GM23338 (cell line): ENCODE measurements at regions not wholly inside any gene's neighbourhood (a gene's known extent, or its start where the extent isn't known, plus 50 kb on each side); places are given as distances from the start of the nearest gene placed in this dataset.

Experiments
- ATAC-seq: fragments of 200-7000 bp; cut with Tn5 transposase; 3 replicates; pipeline ENCODE4 v1.9.1; 2020
- DNase-seq: peaks from one replicate; pipeline ENCODE4 v3.0.0-alpha.2; 2015; ENCODE audit warnings: low spot score
- H2AFZ ChIP-seq: fragments of 200-600 bp; sonication (generic); 2 replicates; pipeline ENCODE4 v1.8.0; 2016; ENCODE audit warnings: antibody characterized with exemption, mild to moderate bottlenecking, moderate library complexity
- H3F3A ChIP-seq: fragments of 200-600 bp; sonication (generic); replicated peaks from 2 replicates; pipeline ENCODE4 v1.8.0; 2017; ENCODE audit warnings: antibody characterized with exemption, mixed run types, low read depth
- H3K27ac ChIP-seq: fragments of 200-600 bp; sonication (generic); 2 replicates; pipeline ENCODE4 v1.6.1; 2016; ENCODE audit warnings: low read depth
- H3K27me3 ChIP-seq: fragments of 200-600 bp; sonication (generic); 2 replicates; pipeline ENCODE4 v1.8.0; 2016; ENCODE audit warnings: mild to moderate bottlenecking, mixed run types, moderate library complexity; ENCODE audit not compliant: insufficient read depth
- H3K36me3 ChIP-seq: fragments of 200-600 bp; sonication (generic); 2 replicates; pipeline ENCODE4 v1.8.0; 2016; ENCODE audit warnings: mild to moderate bottlenecking; ENCODE audit not compliant: insufficient read depth
- H3K4me1 ChIP-seq: fragments of 200-600 bp; sonication (generic); 2 replicates; pipeline ENCODE4 v1.8.0; 2016; ENCODE audit warnings: mild to moderate bottlenecking, moderate library complexity; ENCODE audit not compliant: insufficient read depth
- H3K4me2 ChIP-seq: fragments of 200-600 bp; sonication (generic); 2 replicates; pipeline ENCODE4 v1.7.1; 2017; ENCODE audit warnings: mixed run types
- H3K4me3 ChIP-seq: fragments of 200-600 bp; sonication (generic); 2 replicates; pipeline ENCODE4 v1.6.1; 2016; ENCODE audit warnings: mixed run types
- H3K79me2 ChIP-seq: fragments of 200-600 bp; sonication (generic); replicated peaks from 2 replicates; pipeline ENCODE4 v1.8.0; 2017; ENCODE audit warnings: mild to moderate bottlenecking; ENCODE audit not compliant: insufficient read depth
- H3K9me2 ChIP-seq: fragments of 200-600 bp; sonication (generic); 2 replicates; pipeline ENCODE4 v1.8.0; 2017; ENCODE audit not compliant: insufficient read depth
- H4K20me1 ChIP-seq: fragments of 200-600 bp; sonication (generic); replicated peaks from 2 replicates; pipeline ENCODE4 v1.8.0; 2017; ENCODE audit warnings: mild to moderate bottlenecking; ENCODE audit not compliant: insufficient read depth
- H3K27ac Mint-ChIP-seq: 2 replicates; pipeline ENCODE4 v1.8.0; 2020; ENCODE audit warnings: inconsistent platforms, mild to moderate bottlenecking, moderate library complexity, mixed read lengths
- H3K27me3 Mint-ChIP-seq: 3 replicates; pipeline ENCODE4 v1.8.0; 2022; ENCODE audit warnings: low read depth, mild to moderate bottlenecking, moderate library complexity, mixed read lengths, inconsistent platforms; ENCODE audit not compliant: insufficient read depth, poor library complexity
- H3K36me3 Mint-ChIP-seq: 3 replicates; pipeline ENCODE4 v1.8.0; 2021; ENCODE audit warnings: low read depth, mild to moderate bottlenecking, inconsistent platforms, moderate library complexity, mixed read lengths
- H3K4me1 Mint-ChIP-seq: 3 replicates; pipeline ENCODE4 v1.8.0; 2020; ENCODE audit warnings: mild to moderate bottlenecking, inconsistent platforms, mixed read lengths
- H3K4me3 Mint-ChIP-seq: 3 replicates; pipeline ENCODE4 v1.8.0; 2021; ENCODE audit warnings: moderate library complexity, mild to moderate bottlenecking, inconsistent platforms, mixed read lengths
- H3K9me3 Mint-ChIP-seq: 3 replicates; pipeline ENCODE4 v1.8.0; 2020; ENCODE audit warnings: moderate library complexity, mild to moderate bottlenecking, inconsistent platforms, mixed read lengths
- CREB1 ChIP-seq: fragments of 250-450 bp; sonication (Bioruptor Pico); IDR thresholded peaks from 2 replicates; pipeline ENCODE4 v1.5.0; 2020; ENCODE audit warnings: low read depth, mild to moderate bottlenecking, moderate library complexity
- CTCF ChIP-seq, 2 experiments: fragments of 200-600 bp in 1 of 2; sonication (generic) in 1 of 2; conservative IDR thresholded peaks; 2 replicates each; pipeline versions ENCODE4 v1.5.1 to v1.6.1; 2016 to 2017; ENCODE audit warnings: antibody characterized with exemption in 2 of 2, low read depth in 2 of 2, mild to moderate bottlenecking in 2 of 2, moderate library complexity in 1 of 2
- EZH2 ChIP-seq: fragments of 200-600 bp; sonication (generic); IDR thresholded peaks from one replicate; pipeline ENCODE4 v1.8.0; 2017; ENCODE audit warnings: antibody characterized with exemption, mild to moderate bottlenecking, low read depth; ENCODE audit not compliant: unreplicated experiment
- EZH2phosphoT487 ChIP-seq: fragments of 200-600 bp; sonication (generic); IDR thresholded peaks from one replicate; pipeline ENCODE4 v1.8.1; 2018; ENCODE audit warnings: antibody characterized with exemption; ENCODE audit not compliant: unreplicated experiment
- JUNB ChIP-seq: IDR thresholded peaks from one replicate; pipeline ENCODE4 v1.6.1; 2016; ENCODE audit warnings: antibody characterized with exemption; ENCODE audit not compliant: unreplicated experiment
- NANOG ChIP-seq: IDR thresholded peaks from 2 replicates; pipeline ENCODE4 v1.6.1; 2016; ENCODE audit warnings: antibody characterized with exemption, borderline replicate concordance
- POLR2AphosphoS5 ChIP-seq: IDR thresholded peaks from 2 replicates; pipeline ENCODE4 v1.6.1; 2016; ENCODE audit warnings: antibody characterized with exemption, low read depth
- STAT1 ChIP-seq: IDR thresholded peaks from one replicate; pipeline ENCODE4 v1.6.1; 2016; ENCODE audit warnings: antibody characterized with exemption; ENCODE audit not compliant: unreplicated experiment
- ZNF114 ChIP-seq: fragments of 250-450 bp; sonication (Bioruptor Pico); IDR thresholded peaks from 2 replicates; pipeline ENCODE4 v1.5.0; 2020; ENCODE audit warnings: mild to moderate bottlenecking, moderate library complexity
- ZNF331 ChIP-seq: fragments of 250-450 bp; sonication (Bioruptor Pico); IDR thresholded peaks from 2 replicates; pipeline ENCODE4 v1.5.0; 2020; ENCODE audit warnings: low read depth, mild to moderate bottlenecking, moderate library complexity
- TF ChIP-seq, protein P1 (sequence below): IDR thresholded peaks from 2 replicates; pipeline ENCODE4 v1.6.1; 2016; ENCODE audit warnings: antibody characterized with exemption
- TF ChIP-seq, protein P2 (sequence below): IDR thresholded peaks from one replicate; pipeline ENCODE4 v1.6.1; 2018; ENCODE audit warnings: antibody characterized with exemption; ENCODE audit not compliant: unreplicated experiment
- TF ChIP-seq, protein P3 (sequence below): fragments of 250-450 bp; sonication (Bioruptor Pico); IDR thresholded peaks from 2 replicates; pipeline ENCODE4 v1.5.0; 2020; ENCODE audit warnings: mild to moderate bottlenecking, moderate library complexity

GRCh38 chr5:8341406-8341805 lies 472.5 kb downstream of the MTRR start:
- H3K4me3 ChIP-seq, result no peak overlapping the region
- Mint-ChIP-seq H3K27ac (no peak overlapping the region), H3K27me3 (no peaks in the 10 kb centered on the region), H3K36me3 (peaks cover 11% of the 10 kb centered on the region; the same call in 2 of the 3 replicates), H3K4me1 (peaks cover 9% of the 10 kb centered on the region), H3K4me3 (no peak overlapping the region), H3K9me3 (peaks cover 21% of the 10 kb centered on the region)
- H2AFZ ChIP-seq, result no peak overlapping the region
- TF ChIP-seq, protein P1, sequence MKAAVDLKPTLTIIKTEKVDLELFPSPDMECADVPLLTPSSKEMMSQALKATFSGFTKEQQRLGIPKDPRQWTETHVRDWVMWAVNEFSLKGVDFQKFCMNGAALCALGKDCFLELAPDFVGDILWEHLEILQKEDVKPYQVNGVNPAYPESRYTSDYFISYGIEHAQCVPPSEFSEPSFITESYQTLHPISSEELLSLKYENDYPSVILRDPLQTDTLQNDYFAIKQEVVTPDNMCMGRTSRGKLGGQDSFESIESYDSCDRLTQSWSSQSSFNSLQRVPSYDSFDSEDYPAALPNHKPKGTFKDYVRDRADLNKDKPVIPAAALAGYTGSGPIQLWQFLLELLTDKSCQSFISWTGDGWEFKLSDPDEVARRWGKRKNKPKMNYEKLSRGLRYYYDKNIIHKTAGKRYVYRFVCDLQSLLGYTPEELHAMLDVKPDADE, result no peak
- TF ChIP-seq STAT1 (no peak), ZNF331 (CRISPR knock-in tag) (no peak), JUNB (no peak), CTCF (conservative IDR thresholded peaks at IDR 0.05; ENCODE audit: low read depth in 2 of 2) (no peak), EZH2phosphoT487 (no peak), POLR2AphosphoS5 (no peak), EZH2 (no peak), ZNF114 (CRISPR knock-in tag) (no peak), NANOG (no peak), CREB1 (CRISPR knock-in tag) (no peak)
- TF ChIP-seq, protein P2, sequence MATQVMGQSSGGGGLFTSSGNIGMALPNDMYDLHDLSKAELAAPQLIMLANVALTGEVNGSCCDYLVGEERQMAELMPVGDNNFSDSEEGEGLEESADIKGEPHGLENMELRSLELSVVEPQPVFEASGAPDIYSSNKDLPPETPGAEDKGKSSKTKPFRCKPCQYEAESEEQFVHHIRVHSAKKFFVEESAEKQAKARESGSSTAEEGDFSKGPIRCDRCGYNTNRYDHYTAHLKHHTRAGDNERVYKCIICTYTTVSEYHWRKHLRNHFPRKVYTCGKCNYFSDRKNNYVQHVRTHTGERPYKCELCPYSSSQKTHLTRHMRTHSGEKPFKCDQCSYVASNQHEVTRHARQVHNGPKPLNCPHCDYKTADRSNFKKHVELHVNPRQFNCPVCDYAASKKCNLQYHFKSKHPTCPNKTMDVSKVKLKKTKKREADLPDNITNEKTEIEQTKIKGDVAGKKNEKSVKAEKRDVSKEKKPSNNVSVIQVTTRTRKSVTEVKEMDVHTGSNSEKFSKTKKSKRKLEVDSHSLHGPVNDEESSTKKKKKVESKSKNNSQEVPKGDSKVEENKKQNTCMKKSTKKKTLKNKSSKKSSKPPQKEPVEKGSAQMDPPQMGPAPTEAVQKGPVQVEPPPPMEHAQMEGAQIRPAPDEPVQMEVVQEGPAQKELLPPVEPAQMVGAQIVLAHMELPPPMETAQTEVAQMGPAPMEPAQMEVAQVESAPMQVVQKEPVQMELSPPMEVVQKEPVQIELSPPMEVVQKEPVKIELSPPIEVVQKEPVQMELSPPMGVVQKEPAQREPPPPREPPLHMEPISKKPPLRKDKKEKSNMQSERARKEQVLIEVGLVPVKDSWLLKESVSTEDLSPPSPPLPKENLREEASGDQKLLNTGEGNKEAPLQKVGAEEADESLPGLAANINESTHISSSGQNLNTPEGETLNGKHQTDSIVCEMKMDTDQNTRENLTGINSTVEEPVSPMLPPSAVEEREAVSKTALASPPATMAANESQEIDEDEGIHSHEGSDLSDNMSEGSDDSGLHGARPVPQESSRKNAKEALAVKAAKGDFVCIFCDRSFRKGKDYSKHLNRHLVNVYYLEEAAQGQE, result no peak
- TF ChIP-seq, protein P3, sequence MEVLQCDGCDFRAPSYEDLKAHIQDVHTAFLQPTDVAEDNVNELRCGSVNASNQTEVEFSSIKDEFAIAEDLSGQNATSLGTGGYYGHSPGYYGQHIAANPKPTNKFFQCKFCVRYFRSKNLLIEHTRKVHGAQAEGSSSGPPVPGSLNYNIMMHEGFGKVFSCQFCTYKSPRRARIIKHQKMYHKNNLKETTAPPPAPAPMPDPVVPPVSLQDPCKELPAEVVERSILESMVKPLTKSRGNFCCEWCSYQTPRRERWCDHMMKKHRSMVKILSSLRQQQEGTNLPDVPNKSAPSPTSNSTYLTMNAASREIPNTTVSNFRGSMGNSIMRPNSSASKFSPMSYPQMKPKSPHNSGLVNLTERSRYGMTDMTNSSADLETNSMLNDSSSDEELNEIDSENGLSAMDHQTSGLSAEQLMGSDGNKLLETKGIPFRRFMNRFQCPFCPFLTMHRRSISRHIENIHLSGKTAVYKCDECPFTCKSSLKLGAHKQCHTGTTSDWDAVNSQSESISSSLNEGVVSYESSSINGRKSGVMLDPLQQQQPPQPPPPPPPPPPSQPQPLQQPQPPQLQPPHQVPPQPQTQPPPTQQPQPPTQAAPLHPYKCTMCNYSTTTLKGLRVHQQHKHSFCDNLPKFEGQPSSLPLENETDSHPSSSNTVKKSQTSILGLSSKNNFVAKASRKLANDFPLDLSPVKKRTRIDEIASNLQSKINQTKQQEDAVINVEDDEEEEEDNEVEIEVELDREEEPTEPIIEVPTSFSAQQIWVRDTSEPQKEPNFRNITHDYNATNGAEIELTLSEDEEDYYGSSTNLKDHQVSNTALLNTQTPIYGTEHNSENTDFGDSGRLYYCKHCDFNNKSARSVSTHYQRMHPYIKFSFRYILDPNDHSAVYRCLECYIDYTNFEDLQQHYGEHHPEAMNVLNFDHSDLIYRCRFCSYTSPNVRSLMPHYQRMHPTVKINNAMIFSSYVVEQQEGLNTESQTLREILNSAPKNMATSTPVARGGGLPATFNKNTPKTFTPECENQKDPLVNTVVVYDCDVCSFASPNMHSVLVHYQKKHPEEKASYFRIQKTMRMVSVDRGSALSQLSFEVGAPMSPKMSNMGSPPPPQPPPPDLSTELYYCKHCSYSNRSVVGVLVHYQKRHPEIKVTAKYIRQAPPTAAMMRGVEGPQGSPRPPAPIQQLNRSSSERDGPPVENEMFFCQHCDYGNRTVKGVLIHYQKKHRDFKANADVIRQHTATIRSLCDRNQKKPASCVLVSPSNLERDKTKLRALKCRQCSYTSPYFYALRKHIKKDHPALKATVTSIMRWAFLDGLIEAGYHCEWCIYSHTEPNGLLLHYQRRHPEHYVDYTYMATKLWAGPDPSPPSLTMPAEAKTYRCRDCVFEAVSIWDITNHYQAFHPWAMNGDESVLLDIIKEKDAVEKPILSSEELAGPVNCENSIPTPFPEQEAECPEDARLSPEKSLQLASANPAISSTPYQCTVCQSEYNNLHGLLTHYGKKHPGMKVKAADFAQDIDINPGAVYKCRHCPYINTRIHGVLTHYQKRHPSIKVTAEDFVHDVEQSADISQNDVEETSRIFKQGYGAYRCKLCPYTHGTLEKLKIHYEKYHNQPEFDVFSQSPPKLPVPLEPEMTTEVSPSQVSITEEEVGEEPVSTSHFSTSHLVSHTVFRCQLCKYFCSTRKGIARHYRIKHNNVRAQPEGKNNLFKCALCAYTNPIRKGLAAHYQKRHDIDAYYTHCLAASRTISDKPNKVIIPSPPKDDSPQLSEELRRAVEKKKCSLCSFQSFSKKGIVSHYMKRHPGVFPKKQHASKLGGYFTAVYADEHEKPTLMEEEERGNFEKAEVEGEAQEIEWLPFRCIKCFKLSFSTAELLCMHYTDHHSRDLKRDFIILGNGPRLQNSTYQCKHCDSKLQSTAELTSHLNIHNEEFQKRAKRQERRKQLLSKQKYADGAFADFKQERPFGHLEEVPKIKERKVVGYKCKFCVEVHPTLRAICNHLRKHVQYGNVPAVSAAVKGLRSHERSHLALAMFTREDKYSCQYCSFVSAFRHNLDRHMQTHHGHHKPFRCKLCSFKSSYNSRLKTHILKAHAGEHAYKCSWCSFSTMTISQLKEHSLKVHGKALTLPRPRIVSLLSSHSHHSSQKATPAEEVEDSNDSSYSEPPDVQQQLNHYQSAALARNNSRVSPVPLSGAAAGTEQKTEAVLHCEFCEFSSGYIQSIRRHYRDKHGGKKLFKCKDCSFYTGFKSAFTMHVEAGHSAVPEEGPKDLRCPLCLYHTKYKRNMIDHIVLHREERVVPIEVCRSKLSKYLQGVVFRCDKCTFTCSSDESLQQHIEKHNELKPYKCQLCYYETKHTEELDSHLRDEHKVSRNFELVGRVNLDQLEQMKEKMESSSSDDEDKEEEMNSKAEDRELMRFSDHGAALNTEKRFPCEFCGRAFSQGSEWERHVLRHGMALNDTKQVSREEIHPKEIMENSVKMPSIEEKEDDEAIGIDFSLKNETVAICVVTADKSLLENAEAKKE (CRISPR knock-in tag), result no peak
- no peaks in the 10 kb centered on the region for H3K79me2 ChIP-seq
- H3F3A ChIP-seq, result no peaks in the 10 kb centered on the region
- H3K4me2 ChIP-seq, result no peak overlapping the region
- DNase-seq, result no peak
- H3K27ac ChIP-seq, result no peak overlapping the region
- H3K36me3 ChIP-seq, result 0 out of 2 replicates have a peak, but pooled peaks cover 4% of the 10 kb centered on the region
- H3K9me2 ChIP-seq, result peaks cover 9% of the 10 kb centered on the region; the same call in 1 of the 2 replicates
- H3K4me1 ChIP-seq, result no peaks in the 10 kb centered on the region
- no peaks in the 10 kb centered on the region for H3K27me3 ChIP-seq
- H4K20me1 ChIP-seq, result no peaks in the 10 kb centered on the region
- ATAC-seq, result no peak
